Retinal pigment epithelial cell (primary cell): ENCODE measurements at regions not wholly inside any gene's neighbourhood (a gene's known extent, or its start where the extent isn't known, plus 50 kb on each side); places are given as distances from the start of the nearest gene placed in this dataset.

Experiments used
- DNase-seq: peaks from one replicate; pipeline ENCODE4 v3.0.0-alpha.2; 2010; ENCODE audit warnings: low read depth
- H3K4me3 ChIP-seq: 2 replicates; pipeline ENCODE4 v1.5.1; 2011; ENCODE audit warnings: mild to moderate bottlenecking, low read length, control low read depth, moderate library complexity
- TF ChIP-seq, protein P1 (sequence below): conservative IDR thresholded peaks from 2 replicates; pipeline ENCODE4 v1.5.1; 2011; ENCODE audit warnings: low read depth, low read length, control low read depth, inconsistent platforms

DNA sequence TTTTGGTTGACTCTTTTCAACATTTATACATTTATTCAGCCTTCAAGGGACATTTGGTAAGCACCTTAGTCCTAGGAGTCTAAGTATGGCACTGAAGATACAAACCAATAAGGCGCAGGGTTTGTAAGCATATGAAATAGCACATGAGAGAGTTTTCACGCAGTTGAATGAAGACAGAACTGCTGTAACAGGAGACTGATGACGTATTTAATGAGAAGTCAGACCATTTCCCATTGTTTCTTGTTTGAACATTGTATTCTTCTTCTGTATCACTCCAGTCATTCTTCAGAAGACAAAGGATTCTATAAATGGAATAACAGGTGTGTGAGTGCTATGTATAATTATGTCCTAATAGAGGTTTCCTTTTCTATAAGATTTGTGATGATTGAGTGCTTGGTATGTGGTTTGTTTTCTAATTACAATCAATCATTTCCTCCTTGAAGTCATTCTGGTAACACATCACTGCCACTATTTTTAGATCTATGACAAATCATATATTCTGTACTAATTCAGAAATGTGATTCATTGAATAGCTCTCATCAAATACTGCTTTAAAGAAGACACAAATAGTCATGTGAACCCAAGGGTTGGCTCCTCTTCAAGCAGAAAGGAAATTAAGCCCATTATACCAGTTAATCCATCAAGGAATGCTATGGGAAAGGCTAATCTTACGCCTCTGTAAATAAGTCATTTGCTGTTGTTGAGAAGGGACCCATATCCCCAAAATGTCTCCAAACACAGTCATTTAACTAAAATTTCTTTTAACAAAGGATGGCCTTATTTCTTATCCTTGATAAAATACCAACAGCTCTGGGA lies 222.8 kb upstream of the NBEA start:
- TF ChIP-seq, protein P1, sequence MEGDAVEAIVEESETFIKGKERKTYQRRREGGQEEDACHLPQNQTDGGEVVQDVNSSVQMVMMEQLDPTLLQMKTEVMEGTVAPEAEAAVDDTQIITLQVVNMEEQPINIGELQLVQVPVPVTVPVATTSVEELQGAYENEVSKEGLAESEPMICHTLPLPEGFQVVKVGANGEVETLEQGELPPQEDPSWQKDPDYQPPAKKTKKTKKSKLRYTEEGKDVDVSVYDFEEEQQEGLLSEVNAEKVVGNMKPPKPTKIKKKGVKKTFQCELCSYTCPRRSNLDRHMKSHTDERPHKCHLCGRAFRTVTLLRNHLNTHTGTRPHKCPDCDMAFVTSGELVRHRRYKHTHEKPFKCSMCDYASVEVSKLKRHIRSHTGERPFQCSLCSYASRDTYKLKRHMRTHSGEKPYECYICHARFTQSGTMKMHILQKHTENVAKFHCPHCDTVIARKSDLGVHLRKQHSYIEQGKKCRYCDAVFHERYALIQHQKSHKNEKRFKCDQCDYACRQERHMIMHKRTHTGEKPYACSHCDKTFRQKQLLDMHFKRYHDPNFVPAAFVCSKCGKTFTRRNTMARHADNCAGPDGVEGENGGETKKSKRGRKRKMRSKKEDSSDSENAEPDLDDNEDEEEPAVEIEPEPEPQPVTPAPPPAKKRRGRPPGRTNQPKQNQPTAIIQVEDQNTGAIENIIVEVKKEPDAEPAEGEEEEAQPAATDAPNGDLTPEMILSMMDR, result no peak
- peak; percentile 98 for DNase-seq
- no peak overlapping the region for H3K4me3 ChIP-seq

DNA sequence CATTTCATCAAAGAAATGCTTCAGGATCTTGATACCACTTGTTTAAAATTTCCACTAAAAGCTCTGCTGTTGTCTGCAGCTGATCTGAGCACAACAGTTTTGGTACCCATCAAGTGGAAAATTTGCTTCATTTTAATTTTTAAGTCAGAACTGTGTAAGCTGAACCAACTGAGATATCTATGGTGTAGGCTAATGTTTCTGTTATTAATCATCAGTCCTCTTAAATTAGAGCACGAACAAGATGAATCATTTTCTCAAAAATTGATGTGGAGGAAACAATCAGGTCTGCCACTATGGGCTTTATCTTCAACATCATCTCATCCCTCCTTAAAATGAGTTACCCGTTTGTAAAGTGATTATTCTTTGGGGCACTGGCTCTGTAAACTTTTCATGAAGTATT lies 221.5 kb upstream of the NBEA start:
- peak; percentile 61 for DNase-seq
- no peak overlapping the region for H3K4me3 ChIP-seq
- TF ChIP-seq, protein P1, result no peak

DNA sequence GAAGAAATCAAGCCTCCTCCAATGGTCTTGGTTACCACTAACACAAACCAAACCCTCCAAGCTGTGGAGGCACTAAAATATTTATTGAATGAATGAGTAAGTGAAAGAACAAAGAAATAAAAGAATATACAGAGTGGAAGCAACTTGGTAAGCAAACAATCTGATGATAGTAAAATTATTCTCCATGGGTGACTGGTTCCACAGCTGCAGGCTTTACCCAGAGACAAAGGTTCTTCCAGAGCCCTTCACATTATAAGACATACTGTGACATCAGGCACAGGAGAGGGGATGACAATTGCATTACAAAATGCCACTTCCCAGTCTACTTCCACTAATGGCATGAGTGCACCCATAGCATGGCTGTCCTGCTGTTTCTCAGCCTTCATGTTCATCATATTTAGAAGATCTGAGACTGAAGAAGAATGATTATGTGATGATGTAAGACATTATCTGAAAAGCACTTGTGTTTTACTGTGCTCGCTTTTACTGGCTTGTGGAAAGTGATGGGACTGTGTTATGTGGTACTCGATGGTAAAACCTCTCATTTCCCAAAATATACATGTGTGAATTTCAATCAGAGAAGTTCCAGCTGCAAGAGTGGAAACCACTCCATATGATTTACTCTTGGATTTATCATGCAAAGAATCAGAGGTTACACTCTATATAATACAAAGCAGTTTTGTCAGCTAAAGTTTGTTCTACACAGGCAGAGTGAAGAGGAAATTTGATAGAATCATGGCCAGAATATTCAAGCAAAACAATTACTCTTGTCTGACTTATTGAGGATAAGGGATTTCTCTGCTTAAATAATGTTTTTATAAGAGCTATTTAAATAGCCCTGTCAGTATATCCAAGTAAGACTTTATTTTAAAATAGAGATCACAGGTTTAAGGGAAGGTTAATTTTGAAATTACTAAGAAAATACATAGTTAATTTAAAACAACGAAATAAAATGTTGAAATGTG lies 220.2 kb upstream of the NBEA start:
- no peak overlapping the region for H3K4me3 ChIP-seq
- TF ChIP-seq, protein P1, result no peak

DNA sequence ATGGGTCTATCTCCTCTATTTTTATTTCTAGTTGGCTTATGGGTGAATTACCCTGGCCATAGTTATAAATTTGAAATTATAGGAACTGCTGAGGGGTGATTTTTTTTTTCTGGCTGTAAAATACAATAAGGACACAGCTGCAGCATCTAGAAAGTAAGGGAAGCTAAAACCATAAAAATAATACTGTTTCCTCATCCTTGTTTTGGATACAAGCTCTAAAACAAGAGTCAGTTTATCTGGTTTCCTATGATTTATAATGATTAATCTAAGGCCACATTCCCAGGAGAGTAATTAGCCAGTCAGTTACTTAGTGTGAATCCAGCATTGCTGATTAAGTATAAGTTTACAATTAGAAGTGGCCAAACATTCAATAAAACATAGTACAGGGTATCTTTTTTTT lies 219.1 kb upstream of the NBEA start:
- no peak overlapping the region for H3K4me3 ChIP-seq
- no peak for DNase-seq
- TF ChIP-seq, protein P1, result no peak

More for the DNA sequence above, 220.2 kb upstream of the NBEA start:
- DNase-seq, result no peak

DNA sequence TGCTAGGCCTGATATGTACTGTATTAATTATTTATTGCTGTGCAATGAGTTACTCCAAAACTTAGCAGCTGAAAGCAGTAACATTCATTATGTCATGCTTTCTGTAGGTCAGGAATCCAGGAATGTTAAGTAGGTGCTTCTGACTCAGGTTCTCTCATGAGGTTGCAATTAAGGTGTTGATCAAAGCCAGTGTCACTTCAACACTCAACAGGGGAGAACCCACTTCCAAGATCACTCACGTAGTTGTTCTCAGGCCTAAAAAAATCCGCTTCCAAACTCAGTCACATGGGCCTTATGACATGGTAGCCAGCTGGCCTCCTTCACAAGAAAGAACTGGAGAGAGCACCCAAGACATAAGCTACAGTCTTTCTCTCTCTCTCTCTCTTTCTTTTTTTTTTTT lies 211.1 kb upstream of the NBEA start:
- DNase-seq, result peak; percentile 81
- no peak overlapping the region for H3K4me3 ChIP-seq
- TF ChIP-seq, protein P1, result no peak

DNA sequence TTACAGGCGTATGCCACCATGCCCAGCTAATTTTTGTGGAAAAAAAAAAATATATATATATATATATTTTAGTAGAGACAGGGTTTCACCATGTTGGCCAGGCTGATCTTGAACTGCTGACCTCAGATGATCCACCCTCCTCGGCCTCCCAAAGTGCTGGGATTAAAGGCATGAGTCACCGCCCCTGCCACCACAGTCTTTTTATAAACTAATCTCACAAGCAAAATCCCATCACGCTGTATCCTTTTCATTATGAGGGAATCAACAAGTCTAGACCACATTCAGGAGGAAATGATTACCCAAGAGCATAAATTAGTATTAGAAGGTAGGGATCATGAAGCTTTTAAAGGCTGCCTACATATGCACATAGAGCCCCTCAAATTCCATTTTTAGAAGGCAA lies 210.6 kb upstream of the NBEA start:
- TF ChIP-seq, protein P1, result no peak
- peak; percentile 89 for DNase-seq
- H3K4me3 ChIP-seq, result no peak overlapping the region
